NCI-H146 treated with DMSO at 0.1 percent for 48 hours (cell line): ENCODE measurements at regions not wholly inside any gene's neighbourhood (a gene's known extent, or its start where the extent isn't known, plus 50 kb on each side); places are given as distances from the start of the nearest gene placed in this dataset.
"Not testable (repeated sequence)": the region's sequence is repeated elsewhere in the genome, so short reads cannot be mapped to it uniquely, and the experiment has no call there.

ENCODE experiments used
- DNase-seq: peaks from one replicate; lab custom pipeline; 2025; ENCODE audit not compliant: unreplicated experiment; lab: John Stamatoyannopoulos, UW

GRCh38 chr15:77910030-77910911 is 167.2 kb downstream of the TBC1D2B start:
- DNase-seq: not testable (repeated sequence)

DNA sequence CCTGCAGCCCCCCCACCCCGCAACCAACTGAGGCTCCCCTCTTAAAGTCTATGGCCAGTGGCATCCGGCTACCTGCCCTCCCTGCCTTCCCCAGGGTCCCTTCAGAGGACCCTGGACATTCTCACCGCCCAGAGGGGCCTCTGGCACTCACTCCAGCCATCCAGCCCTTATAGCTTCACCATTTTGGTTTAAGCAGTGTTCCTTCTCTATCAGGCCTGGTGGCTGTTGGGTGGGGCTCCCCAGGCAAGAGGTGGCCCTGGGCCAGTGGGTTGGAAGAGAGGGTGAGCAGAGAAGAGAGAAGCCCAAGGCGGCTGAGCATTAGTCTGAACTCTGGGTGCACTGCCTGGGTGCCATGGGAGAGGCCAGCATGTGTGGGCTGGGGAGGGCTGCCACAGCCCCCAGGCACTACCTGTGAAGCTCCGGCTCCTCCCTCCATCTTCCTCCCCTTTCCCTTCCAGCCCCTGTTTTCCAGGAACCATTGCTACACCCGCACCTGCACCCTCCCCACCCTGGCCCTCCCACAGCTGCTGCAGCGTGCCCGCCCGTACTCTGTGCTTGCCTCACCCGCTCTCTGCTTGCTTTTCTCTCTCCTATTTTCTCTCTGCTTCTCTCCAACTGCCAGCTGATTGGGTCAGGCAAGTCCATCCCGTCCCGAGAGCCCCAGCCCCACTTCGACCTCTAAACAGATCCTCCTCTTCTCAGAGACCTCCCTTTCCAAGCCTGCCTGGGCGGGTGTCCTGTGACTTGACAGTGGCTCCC is 168.2 kb downstream of the TBC1D2B start:
- no peak for DNase-seq

- not testable (repeated sequence) for DNase-seq
These were observed 168.8 kb downstream of the TBC1D2B start for GRCh38 chr15:77908752-77909111.

GRCh38 chr15:77907824-77908751 is 169.4 kb downstream of the TBC1D2B start:
- peak; percentile 21 for DNase-seq

- DNase-seq: not testable (repeated sequence)
These were observed 171.2 kb downstream of the TBC1D2B start for GRCh38 chr15:77906062-77906990.

DNA sequence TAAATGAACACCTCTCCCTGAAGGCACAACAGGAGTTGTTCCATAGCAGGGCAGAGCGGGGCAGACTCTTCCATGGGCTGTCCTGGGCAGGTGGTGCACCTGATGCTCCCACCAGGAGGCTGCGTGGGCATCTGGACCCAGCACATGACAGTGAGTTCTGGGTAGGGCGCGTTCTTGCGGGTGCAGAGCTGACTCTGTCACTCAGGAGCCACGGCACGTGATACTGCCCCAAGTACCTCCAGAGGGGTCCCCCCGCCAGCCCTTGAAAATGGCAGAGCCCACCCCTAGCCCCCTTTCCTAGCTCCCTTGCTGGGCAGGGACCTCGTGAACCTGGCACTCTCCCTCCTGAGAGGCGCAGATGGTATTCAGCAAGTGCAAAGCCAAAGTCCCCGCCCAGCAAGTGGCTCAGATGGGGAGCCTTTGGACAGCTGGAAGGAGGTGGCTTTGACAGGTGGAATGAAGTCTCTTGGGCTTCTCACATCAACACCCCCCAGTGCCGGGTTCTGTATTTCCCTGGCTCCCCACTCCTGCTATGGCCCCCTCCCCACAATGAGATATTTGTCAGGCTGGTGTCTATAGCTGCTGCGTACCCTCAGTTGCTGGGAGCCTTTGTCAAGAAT is 172.1 kb downstream of the TBC1D2B start:
- no peak for DNase-seq

GRCh38 chr15:77904901-77905300 is 172.6 kb downstream of the TBC1D2B start:
- no peak for DNase-seq

DNA sequence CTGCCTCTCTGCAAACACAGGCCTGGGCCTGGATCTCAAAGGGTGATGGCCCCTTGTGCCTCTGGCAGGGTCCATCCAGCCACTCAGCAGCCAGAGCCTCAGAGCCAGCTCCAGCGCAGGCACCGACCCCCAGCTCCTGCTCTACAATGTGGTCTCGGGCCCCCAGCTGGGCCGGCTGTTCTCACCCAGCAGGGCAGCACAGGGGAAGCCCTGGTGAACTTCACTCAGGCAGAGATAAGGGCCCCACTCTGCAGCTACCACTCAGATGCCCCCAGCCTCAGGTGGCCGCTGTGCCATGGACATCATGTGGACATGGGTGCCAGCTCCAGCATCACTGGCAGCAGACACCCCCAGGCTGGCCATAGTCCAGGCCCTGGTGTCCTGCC is 173.1 kb downstream of the TBC1D2B start:
- DNase-seq: no peak

DNA sequence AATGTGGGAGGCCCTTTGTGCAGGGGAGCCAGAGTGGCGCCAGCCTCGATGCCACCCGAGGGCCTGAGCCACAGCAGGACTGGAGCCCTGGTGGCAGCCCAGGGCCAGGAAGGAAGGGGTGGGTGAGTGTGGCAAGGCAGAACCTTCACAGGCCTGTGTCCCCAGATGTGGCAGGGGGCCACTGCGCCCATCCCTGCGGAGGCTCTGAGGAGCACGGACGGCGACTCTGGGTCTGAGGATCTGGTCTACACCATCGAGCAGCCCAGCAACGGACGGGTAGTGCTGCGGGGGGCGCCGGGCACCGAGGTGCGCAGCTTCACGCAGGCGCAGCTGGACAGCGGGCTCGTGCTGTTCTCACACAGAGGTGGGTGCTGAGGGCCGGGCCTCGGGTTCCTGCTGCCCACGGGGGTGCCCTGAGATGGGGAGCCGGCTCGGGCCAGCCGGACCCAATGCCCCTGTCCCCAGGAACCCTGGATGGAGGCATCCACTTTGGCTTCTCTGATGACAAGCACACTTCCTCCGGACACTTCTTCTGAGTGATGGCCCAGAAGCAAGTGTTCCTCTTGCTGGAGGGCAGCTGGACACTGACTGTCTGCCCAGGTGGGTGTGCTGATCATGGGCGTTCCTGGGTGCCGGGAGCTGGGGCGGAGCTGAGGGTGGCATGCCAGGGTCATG is 173.6 kb downstream of the TBC1D2B start:
- not testable (repeated sequence) for DNase-seq

- DNase-seq: not testable (repeated sequence)
These were observed 174.4 kb downstream of the TBC1D2B start for GRCh38 chr15:77902921-77903760.

DNA sequence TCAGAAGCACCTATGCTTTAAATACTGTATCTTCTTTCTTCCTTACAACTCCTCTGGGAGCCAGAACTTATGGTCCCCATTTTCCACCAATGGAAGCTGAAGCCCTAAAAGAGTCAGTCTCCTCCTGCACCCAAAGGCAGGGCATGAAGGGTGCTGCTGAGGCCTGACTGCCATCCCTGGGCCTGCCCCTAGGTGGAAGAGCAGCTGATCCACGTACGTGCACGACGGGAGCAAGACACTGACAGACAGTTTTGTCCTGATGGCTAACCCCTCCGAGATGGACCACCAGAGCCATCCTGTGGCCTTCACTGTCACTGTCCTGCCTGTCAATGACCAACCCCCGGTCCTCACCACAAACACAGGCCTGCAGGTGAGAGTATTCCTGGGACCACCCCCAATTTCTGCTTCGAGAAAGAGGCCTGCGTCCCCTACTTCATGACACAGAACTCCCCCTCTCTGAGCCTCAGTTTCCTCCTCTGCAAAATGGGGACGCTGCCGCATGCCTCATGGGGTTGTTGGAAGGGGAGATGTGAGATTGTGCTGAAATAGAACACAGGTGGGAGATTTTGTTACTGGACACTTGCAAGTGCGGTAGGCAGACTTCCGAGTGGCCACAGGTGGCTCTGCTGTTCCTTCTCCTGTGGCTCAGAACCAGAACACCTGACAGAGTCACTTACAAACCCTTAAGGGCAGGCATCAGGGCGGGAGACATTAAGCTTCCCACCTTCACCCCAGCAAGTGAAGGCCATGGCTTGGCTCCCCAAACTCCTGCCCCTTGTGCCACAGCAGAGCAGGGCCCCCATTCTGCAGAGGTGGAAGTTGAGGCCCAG is 175.4 kb downstream of the TBC1D2B start:
- no peak for DNase-seq

GRCh38 chr15:77901251-77901881 is 176.1 kb downstream of the TBC1D2B start:
- DNase-seq: no peak

DNA sequence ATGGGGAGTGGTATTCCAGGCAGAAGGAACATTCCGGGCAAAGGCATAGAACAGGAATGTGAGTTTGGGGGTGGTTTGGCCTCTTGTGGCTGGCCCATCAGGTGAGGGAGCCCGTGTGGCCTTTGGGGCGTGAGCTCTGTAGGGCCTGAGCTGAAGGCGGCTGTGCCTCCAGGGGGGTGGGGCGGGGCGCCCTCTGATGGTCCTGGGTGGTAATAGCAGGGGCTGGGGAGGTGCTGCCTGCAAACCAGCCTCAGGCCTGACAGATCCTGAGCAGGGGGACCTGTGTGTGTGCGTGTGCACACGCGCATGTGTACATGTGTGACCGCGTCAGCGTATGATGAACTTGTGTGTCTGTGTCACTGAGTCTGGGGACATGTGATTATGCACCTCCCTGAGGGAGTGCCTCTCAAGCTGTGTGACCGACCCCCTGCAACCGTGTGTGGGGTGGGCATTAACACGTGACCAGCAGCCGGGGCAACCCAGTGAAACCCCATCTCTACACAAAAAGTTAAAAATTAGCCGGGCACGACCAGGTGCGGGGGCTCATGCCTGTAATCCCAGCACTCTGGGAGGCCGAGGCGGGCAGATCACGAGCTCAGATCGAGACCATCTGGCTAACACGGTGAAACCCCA is 177.1 kb downstream of the TBC1D2B start:
- DNase-seq: not testable (repeated sequence)

- DNase-seq: not testable (repeated sequence)
These were observed 177.7 kb downstream of the TBC1D2B start for GRCh38 chr15:77899776-77900175.

DNA sequence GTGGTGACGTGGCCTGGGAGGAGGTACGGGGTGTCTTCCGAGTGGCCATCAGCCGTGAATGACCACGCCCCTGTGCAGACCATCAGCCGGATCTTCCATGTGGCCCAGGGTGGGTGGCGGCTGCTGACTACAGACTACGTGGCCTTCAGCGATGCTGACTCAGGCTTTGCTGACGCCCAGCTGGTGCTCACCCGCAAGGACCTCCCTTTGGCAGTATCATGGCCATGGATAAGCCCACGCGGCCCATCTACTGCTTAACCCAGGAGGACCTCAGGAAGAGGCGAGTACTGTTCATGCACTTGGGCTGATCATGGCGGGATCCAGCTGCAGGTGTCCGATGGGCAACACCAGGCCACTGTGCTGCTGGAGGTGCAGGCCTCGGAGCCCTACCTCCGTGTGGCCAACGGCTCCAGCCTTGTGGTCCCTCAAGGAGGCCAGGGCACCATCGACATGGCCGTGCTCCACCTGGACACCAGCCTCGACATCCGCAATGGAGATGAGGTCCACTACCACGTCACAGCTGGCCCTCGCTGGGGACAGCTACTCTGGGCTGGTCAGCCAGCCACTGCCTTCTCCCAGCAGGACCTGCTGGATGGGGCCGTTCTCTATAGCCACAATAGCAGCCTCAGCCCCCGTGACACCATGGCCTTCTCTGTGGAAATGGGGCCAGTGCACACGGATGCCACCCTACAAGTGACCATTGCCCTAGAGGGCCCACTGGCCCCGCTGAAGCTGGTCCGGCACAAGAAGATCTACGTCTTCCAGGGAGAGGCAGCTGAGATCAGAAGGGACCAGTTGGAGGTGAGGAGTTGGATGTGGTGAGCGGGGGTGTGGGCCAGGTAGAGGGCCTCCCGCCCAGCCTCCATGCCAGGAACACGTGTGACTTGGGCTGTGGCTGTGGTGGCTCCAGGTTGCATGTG is 178.4 kb downstream of the TBC1D2B start:
- DNase-seq: no peak
